A673 (cell line): ENCODE measurements at regions not wholly inside any gene's neighbourhood (a gene's known extent, or its start where the extent isn't known, plus 50 kb on each side); places are given as distances from the start of the nearest gene placed in this dataset.

ENCODE experiments used
- EZH2 ChIP-seq: fragments of 200-600 bp; sonication (generic); IDR thresholded peaks from 2 replicates; pipeline ENCODE4 v1.6.1; 2017; ENCODE audit warnings: borderline replicate concordance, low read depth, mild to moderate bottlenecking, mixed read lengths, antibody characterized with exemption, low read length; ENCODE audit not compliant: poor library complexity, severe bottlenecking
- TF ChIP-seq, protein P1 (sequence below): fragments of 300-800, 200-600 bp; sonication (generic); conservative IDR thresholded peaks from 2 replicates; pipeline ENCODE4 v1.5.1; 2017; ENCODE audit warnings: low read depth, mild to moderate bottlenecking, antibody characterized with exemption, low read length, moderate library complexity, mixed read lengths

DNA sequence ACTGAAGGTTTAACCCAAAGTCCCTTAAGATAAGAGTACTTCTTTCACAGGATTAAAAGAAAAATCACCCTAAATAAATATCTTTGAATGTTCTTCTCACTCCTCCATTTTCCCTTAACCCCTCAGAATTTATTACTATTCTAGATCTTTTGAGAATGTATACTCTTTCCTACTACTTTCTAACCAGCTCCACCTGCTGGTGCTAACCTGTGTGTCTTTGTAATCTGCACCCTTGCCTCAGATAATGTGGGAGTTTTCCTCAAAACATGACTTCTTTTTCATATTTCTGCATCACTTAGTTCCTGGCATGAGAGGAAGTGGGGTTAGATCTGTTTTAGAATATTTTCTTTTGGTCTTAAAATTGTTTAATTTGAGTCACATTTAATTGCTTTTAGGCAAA, 394.2 kb downstream of the BMP2 start:
- TF ChIP-seq, protein P1, sequence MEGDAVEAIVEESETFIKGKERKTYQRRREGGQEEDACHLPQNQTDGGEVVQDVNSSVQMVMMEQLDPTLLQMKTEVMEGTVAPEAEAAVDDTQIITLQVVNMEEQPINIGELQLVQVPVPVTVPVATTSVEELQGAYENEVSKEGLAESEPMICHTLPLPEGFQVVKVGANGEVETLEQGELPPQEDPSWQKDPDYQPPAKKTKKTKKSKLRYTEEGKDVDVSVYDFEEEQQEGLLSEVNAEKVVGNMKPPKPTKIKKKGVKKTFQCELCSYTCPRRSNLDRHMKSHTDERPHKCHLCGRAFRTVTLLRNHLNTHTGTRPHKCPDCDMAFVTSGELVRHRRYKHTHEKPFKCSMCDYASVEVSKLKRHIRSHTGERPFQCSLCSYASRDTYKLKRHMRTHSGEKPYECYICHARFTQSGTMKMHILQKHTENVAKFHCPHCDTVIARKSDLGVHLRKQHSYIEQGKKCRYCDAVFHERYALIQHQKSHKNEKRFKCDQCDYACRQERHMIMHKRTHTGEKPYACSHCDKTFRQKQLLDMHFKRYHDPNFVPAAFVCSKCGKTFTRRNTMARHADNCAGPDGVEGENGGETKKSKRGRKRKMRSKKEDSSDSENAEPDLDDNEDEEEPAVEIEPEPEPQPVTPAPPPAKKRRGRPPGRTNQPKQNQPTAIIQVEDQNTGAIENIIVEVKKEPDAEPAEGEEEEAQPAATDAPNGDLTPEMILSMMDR: peak; percentile 36
- no peak for TF ChIP-seq EZH2
